Head of caudate nucleus (tissue), 42 donors: ENCODE measurements at regions not wholly inside any gene's neighbourhood (a gene's known extent, or its start where the extent isn't known, plus 50 kb on each side); places are given as distances from the start of the nearest gene placed in this dataset.

Experiments used
- DNase-seq, 42 donors: peaks; one replicate each; pipeline versions ENCODE4 v3.0.0 to v3.0.0-alpha.2; 2020 to 2021; ENCODE audit warnings: mixed read lengths in 7 of 42
- intact Hi-C: fragments of 100-400 bp; cut with DNase I; formaldehyde crosslinking; loops from one replicate; pipeline ENCODE4 v1.15.0; 2022

DNA sequence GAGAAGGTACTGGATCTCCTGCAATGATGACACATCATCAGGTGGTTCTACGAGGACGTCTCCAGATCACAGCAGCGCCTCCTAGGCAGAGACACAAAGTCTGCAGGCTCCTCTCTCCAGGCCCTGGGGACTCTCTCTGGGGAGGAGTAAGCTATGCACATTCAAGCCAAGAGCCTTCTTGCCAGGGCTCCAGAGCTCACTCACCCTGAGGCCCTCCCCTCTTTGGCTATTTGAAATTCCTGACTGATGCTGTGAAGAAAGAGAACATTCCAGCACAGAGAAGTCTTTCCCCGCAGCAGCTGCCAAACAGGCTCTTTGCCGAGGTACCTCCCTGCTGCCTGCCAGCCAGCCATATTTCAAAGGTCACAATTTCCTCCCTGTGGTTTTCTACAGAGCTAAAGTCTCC lies 204.9 kb downstream of the CSNK2A3 start:
- DNase-seq, result peak in 27 of 42 donors; percentile 3 to 76 (median 39)
- intact Hi-C loops, result no loop called here

DNA sequence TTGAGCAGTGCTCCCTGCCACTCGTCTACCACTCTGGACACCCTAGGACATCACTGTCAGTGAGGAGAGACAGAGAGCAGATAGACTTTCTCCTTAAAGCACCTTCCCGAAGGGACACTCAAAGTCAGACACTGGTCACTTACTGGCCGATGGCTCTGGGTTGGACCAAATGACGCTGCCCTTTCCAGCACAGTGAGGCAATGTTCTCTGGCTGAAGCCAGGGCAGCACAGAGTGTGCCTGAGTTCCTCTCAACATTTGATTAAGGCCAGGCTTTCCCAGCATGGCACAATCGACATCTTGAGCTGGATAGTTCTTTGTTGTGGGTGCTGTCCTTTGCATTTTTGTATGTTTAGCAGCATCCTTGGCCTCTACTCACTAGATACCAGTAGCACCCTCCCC lies 206.2 kb downstream of the CSNK2A3 start:
- intact Hi-C loops, result no loop called here
- DNase-seq, result peak in 4 of 42 donors; percentile 22 to 42 (median 34)

DNA sequence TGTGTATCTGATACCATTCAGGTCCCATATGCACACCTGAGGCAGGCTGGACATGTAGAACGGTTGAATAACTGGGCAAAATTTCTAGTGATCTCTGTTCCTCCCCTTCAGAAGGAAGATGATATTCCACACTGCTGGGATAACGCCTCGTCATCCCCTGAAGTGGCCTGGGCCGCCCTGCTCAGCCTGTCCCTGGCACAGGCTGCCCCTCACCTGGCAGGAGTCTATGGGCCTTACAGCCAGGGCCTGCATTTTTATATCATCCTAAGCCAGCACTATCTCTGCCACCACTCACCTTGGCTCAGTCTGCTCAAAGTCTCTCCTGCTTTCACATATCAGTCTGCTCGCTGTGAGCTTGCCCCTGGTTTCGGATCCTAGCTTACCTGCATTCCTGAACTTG lies 209.2 kb downstream of the CSNK2A3 start:
- DNase-seq, result no peak
- intact Hi-C loops, result no loop called here

DNA sequence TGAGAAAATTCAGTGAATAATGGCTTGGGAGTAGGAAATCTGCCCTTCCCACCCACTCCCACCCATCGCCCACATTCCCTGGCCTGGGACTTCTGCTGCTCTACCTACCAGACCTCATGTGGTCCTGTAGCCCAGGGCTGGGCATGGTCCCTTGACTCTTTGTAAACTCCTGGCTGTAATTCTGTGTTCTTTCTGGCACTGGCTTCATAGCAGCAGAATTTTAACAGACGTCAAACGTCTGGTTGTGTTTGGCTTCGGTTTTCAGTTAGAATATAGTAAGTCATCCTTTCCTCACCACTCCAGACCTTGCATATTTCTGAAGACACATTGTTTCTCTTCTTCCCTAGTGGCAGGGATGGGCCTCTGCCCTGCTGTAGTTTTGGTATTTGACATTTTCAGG lies 210.6 kb downstream of the CSNK2A3 start:
- intact Hi-C loops, result no loop called here

DNA sequence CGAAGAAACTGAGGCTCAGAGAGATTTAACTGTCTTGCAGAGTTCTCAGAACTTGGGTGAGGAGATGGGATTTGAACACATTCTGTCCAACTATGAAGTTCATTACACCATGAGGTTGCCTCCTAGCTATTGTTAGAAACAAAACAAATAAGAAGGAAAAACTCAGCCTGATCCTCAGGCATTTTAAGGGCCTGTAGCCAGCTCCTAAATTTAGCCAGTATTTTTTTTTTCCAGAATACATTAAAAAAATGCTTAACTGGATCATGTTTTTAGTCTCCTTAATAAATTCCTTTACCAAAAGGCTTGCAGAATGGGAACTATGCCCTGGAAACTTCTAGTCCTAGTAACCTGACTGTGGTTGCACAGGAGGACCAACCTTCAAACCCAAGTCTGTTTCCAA lies 212.0 kb downstream of the CSNK2A3 start:
- no peak for DNase-seq
- intact Hi-C loops, result no loop called here

More for the DNA sequence above, 210.6 kb downstream of the CSNK2A3 start:
- no peak for DNase-seq

DNA sequence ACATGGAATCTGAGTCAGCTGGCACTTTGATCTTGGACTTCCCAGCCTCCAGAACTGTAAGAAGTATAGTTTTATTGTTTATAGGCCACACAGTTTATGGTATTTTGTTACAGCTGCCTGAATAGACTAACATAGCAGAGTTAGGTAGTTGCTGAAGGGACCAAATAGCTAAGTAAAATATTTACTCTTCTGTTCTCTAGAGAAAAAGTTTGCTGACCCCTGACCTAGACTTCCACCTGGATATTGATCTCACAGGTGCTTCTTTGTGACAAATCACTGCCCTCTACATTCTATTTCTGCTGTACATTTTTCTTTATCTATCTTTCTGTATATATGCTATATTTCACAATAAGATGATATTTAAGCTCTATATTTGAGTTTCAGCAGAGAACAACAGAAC lies 212.5 kb downstream of the CSNK2A3 start:
- no peak for DNase-seq
- intact Hi-C loops, result no loop called here

DNA sequence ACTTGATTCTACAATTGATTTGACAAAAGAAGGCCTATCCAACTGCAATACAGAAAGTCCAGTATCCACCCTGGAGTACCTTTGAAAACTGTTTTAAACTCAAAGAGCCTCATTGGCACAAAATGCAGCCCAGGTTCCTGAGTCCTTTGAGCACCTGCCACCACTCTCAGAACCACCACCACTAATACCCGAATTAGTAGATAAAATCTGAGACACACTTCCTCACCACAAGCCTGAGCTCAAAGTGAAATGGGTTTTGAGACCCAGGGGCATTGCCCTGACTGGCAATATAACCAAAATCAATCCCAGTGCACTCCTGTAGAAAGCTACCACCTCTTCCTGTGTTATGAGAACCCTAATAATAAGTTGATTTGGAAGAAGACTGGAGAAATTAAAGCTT lies 215.7 kb downstream of the CSNK2A3 start:
- intact Hi-C loops, result no loop called here
- DNase-seq, result no peak

DNA sequence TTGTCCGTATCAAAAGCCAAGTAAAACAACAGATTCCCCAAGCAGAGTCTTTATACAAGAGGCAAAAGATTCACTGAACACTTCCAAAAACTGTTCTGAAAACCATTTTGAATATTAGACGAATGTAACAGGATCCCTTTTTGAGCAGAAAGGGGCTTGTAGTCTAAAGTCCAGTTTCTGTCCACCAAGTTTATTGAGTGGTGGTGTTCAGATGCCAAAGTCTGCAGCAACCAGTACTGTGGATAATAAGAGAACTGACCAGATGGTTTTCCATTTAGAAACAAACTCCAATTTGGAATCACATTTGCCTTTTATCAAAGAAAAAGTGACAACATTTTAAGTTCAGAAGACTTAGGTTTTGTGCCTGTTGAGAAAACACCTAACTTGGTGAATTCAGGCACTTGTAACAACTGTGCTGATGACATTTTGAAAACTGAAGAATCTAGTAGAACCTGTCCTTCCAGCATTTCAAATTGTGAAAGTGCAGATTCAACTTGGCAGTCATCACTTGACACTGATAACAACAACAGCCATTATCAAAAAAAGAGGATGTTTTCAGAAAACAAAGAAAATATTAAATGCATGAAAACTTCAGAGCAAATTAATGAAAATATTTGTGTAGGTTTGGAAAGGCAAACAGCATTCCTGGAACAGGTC lies 217.1 kb downstream of the CSNK2A3 start:
- intact Hi-C loops, result no loop called here

DNA sequence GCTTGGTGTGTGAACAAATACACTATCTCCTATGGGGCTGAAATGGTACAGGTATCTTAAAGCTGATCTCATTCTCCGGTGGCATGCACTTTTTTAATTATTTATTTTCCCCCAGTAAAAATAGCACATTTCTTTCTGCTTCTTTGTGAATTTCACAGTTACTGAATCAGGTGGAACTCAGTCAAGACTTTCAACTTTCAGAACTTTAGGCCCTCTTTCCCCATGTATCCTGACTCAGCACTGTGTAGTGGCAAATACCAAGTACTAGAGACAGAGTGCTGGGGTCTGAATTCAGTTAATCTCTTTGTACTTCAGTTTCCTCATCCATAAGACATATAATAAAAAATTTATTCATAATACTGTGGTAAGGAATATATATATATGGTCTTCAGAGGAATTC lies 223.9 kb downstream of the CSNK2A3 start:
- DNase-seq, result no peak
- intact Hi-C loops, result no loop called here

More for the DNA sequence above, 217.1 kb downstream of the CSNK2A3 start:
- DNase-seq, result no peak

DNA sequence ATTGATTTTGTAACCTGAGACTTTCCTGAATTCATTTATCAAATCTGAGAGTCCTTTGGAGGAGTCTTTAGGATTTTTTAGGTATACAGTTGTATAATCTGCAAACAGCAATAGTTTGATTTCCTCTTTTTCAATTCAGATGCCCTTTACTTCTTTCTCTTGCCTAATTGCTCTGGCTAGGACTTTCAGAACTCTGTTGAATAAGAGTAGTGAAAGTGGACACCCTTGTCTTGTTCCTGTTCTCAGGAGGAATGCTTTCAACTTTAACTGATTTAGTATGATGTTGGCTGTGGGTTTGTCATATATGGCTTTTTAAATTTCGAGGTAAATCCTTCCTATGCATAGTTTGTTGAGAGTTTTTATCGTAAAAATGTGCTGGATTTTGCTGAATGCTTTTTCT lies 227.4 kb downstream of the CSNK2A3 start:
- intact Hi-C loops, result no loop called here

DNA sequence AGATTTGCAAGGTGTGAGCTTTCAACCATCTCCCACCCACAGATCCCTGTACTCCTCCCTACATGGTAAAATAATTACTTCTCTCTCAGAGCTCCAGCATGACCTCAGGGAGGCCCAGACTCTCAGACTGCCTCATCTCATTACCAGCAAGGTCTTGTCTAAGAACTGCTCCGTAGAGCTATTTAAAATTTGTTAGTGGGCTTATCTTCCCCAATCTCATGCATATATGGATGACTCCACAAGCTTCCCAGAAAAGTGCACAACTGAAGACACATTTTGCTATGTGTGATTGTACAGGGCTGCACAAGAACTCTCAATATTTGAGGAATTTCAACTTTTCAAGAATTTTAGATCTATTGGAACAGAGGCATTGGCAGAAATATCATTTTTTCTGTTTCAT lies 230.3 kb downstream of the CSNK2A3 start:
- intact Hi-C loops, result no loop called here
- DNase-seq, result no peak

More for the DNA sequence above, 227.4 kb downstream of the CSNK2A3 start:
- DNase-seq, result no peak

DNA sequence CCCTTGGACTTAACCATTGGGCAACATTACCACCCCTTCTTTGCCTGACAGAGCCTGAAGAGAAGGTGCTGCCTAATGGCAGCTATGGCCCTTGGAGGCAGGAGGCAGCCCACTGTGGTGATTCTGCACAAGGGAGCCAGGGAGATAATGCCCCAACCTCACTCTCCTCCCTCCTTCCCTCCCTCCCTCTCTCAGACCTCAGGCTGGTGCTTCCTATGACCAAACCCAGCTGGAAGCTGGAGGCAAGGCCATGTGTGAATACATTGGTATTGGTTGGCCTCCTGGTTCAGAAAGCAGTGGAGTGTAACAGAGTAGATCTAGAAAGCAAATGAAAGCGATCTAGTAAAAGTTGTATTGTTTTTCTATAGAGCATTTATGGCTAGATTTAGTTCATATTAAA lies 233.1 kb downstream of the CSNK2A3 start:
- no peak for DNase-seq
- intact Hi-C loops, result no loop called here

DNA sequence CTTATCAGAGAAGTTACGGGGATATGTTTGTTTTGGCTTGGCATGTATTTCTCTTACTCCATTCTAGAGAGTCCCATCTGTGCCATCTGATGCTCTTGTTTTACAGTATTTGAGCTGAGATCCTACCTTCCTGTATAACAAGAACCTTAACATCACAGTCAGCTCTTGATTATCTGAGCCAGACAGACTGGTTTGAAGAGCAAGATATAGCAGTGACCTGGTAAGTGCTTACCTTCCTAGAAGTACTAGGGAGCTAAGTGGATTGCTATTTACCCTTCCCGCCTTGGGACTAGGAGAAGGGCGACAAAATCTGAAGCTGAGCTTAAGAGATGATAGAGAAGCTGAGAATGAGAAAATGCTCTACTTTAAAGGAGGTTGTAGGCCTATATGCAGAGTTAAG lies 235.3 kb downstream of the CSNK2A3 start:
- intact Hi-C loops, result no loop called here

DNA sequence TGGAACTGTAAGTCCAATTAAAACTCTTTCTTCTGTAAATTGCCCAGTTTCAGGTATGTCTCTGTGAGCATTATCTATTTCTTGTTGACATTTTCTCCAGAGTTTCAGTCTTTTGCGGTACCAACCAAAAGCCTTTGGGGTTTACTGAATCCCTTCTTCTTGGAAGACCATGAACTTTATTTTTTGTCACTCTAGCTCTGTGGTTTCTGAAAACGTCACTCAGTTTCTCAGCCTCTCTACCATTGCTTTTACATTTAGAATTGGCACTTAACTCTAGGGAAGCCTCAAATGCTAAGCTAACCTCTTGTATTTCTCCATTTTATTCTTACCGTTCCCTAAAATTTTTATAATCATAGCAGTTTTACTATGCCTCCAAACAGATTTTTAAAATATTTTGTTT lies 237.6 kb downstream of the CSNK2A3 start:
- intact Hi-C loops, result no loop called here
- no peak for DNase-seq

More for the DNA sequence above, 235.3 kb downstream of the CSNK2A3 start:
- DNase-seq, result no peak

DNA sequence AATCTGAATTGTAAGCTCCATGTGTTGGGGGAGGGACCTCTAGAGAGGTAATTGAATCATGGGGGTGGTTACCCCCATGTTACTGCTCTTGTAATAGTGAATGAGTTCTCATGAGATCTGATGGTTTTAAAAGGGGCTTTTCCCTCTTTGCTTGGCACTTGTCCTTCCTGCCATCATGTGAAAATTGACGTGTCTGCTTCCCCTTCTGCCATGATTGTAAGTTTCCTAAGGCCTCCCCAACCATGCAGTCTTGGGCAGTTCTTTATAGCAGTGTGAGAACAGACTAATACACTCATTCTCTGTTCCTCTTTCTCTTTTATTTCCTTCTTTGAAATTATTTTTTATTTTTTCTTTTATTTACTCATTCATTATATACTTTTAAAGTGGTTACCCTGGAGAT lies 239.4 kb downstream of the CSNK2A3 start:
- DNase-seq, result no peak
- intact Hi-C loops, result no loop called here

DNA sequence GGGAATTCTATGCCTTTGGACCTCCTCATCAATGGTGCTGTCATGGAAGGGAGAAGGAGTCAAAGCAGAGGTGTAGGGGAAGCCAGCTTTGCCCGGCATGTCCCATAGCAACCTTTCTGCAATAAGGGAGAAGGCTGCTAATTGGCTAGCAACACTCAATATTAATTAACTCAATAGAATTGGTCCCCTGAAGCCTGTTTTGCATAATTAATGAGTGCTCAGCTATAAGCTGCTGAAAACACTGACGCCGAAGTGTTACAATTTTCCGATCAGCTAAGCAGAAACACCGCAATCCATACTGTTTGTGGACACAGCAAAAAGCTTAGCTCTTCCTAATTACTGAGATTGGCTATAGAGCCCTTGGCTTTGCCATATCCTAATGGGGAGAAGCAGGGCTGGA lies 245.0 kb downstream of the CSNK2A3 start:
- no peak for DNase-seq
- intact Hi-C loops, result no loop called here

DNA sequence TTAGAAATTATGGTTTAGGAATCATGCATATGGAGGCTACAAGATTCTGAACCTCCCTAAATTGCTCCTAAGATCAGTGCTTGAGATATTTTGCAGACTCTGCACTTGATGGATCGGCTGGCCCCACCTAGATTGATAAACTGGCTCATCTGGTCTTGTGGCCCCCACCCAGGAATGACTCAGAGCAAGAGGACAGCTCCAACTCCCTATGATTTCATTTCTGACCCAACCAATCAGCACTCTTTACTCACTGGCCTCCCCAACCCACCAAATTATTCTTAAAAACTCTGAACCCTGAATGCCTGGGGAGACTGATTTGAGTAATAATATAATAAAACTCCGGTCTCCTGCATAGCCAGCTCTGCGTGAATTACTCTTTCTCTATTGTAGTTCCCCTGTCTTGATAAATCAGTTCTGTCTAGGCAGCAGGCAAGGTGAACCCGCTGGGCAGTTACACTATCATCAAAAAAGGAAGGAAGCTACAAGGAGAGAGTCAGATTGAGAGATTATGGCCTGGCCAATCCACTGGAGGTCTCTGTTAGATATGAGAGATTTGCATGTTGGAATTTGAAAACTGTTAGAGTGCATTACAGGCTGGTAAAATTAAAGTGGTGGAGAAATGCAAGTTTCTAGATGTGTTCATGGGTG lies 245.8 kb downstream of the CSNK2A3 start:
- intact Hi-C loops, result no loop called here
- DNase-seq, result no peak

DNA sequence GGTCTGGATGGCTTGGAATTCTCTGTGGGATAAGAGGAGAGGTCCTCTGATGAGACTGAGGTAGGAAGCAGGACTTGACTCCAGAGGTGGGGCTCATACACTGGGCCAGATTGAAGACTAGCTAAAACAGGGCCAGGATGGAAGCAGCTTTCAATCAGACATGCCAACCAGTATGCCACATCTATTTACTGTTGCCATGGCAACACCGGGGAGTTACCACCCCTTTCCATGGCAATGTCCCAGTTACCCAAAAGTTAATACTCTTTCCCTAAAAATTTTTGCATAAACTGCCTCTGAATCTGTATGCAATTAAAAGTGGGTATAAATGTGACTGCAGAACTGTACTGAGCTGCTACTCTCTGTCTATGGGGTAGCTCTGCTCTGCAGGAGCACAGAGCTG lies 247.5 kb upstream of the ZBED5 start:
- peak in 2 of 42 donors; percentile 11 to 13 for DNase-seq
- intact Hi-C loops, result no loop called here

DNA sequence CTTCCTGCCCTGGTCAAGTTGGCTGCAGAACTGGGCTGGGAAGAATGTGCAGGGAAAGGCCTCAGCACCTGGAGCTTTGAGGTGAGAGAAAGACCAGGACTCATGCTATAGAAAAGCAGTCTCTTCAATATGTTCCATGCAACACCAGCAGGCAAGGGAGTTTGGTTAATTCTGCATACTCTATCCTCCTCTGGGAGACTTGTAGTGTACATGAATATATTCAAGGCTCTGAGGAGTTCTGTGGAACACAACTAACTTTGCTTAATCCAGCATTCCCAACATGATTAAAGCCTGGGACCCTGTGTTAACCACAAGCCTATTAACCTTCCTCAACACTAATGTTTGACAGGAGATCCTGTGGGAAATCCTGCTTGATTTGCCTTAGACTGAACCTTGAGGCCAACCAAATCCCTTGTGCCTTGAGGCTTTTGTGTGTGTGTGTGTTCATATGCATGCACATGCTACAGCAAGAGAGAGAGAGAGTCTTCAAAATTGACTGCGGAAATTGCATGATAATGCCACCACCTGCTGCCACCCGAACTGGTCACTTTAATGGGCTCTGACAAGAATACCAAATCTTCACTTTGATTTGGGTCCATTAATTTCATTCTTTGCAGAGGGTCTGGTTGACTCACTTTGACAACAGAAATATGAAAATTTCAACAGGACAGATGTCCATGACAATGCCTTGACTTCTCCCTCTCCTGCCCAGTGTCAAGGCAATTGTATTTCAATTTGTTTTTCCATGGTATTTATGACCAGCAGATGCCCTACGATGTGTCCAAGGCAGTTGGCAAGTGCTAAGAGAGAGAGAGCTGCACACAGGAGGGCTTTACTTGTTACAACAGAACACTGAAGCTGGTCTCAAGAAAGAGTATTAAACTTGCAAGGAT lies 238.2 kb upstream of the ZBED5 start:
- no peak for DNase-seq
- intact Hi-C loops, result no loop called here

DNA sequence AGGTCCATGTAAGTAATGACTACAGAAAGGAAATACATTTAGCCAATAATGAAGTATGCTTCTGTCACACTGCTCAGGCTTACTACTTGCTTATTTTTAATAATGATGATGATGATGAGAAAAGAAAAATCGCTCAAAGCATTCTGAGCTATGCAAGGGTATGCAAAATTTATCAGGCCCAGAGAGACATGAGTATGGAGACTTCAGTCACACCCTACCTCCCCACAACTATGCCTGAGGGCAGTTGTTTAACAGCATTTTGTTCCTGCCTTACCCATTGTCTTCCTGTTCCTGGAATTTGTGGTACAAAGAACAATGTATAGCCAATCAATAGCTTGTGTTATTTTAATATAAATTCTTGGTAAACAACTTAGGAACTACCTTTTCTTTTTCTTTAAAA lies 232.6 kb upstream of the ZBED5 start:
- intact Hi-C loops, result no loop called here
- no peak for DNase-seq
